HepG2 (cell line): ENCODE measurements at regions not wholly inside any gene's neighbourhood (a gene's known extent, or its start where the extent isn't known, plus 50 kb on each side); places are given as distances from the start of the nearest gene placed in this dataset.

Source experiments
- ATAC-seq: fragments of 200-7000 bp; cut with Tn5 transposase; 3 replicates; pipeline ENCODE4 v1.9.1; 2020; ENCODE audit warnings: mild to moderate bottlenecking, moderate library complexity
- BruUV-seq: library from RNA; stranded (reverse); fragments of 400-500 nt; replicated peaks from 2 replicates; lab custom pipeline; 2021; lab: Mats Ljungman, UMichigan
- CTCF ChIA-PET: fragments of 300-600 bp; formaldehyde crosslinking; extraction: SDS; loops from one replicate; lab custom pipeline; 2021; ENCODE audit warnings: low total read pairs, inconsistent platforms, low intra/inter-chr PET ratio; lab: Yijun Ruan, JAX
- POLR2A ChIA-PET: fragments of 350-600 bp; sonication (Branson Sonifier 250); formaldehyde crosslinking; loops from one replicate; lab custom pipeline; 2020; ENCODE audit warnings: antibody characterized with exemption, inconsistent platforms; lab: Yijun Ruan, JAX
- DNase-seq: peaks from one replicate; pipeline ENCODE4 v3.0.0-alpha.2; 2015; ENCODE audit warnings: low spot score
- FAIRE-seq: peaks from 3 replicates; lab custom pipeline; 2011; peaks lifted over from hg19 to GRCh38; lab: Jason Lieb, UNC
- H2AFZ ChIP-seq: one replicate; pipeline ENCODE4 v1.6.1; 2011; ENCODE audit warnings: low read length, inconsistent platforms
- H3K27ac ChIP-seq: fragments of 300-600 bp; 3 replicates; pipeline ENCODE4 v1.8.0; 2011; ENCODE audit warnings: mixed run types, mild to moderate bottlenecking, mixed read lengths, low read length, inconsistent platforms; ENCODE audit not compliant: insufficient read depth; ENCODE audit errors: extremely low read length
- H3K27me3 ChIP-seq, 2 experiments: fragments of 200-600 bp in 1 of 2; 2 replicates in 1 of 2; 3 replicates in 1 of 2; pipeline versions ENCODE4 v1.6.0 to v1.8.0; 2011; ENCODE audit warnings: low read length in 2 of 2, mild to moderate bottlenecking in 2 of 2, moderate library complexity in 2 of 2, inconsistent platforms in 1 of 2; ENCODE audit not compliant: insufficient read depth in 2 of 2, control insufficient read depth in 1 of 2
- H3K36me3 ChIP-seq, 2 experiments: fragments of 200-600 bp in 1 of 2; replicated peaks in 1 of 2; 2 replicates in 1 of 2; 3 replicates in 1 of 2; pipeline versions ENCODE4 v1.5.1 to v1.8.0; 2011; ENCODE audit warnings: low read length in 2 of 2, inconsistent platforms in 1 of 2; ENCODE audit not compliant: insufficient read depth in 2 of 2, control insufficient read depth in 1 of 2
- H3K4me1 ChIP-seq: 2 replicates; pipeline ENCODE4 v1.5.1; 2012; ENCODE audit warnings: low read length, inconsistent platforms; ENCODE audit not compliant: insufficient read depth
- H3K4me2 ChIP-seq: 2 replicates; pipeline ENCODE4 v1.6.0; 2011; ENCODE audit warnings: low read depth, low read length, inconsistent platforms
- H3K4me3 ChIP-seq, 3 experiments: fragments of 200-600 bp in 1 of 3; sonication (generic), shearing (Covaris generic) in 1 of 3; replicated peaks in 1 of 3; 2 replicates each; pipeline ENCODE4 v1.5.1; 2011 to 2016; ENCODE audit warnings: low read length in 3 of 3, inconsistent platforms in 2 of 3, low read depth in 2 of 3, mild to moderate bottlenecking in 2 of 3, control low read depth in 1 of 3, mixed read lengths in 1 of 3; ENCODE audit not compliant: insufficient read depth in 1 of 3
- H3K79me2 ChIP-seq: one replicate; pipeline ENCODE4 v1.6.1; 2011; ENCODE audit warnings: low read length, inconsistent platforms; ENCODE audit not compliant: insufficient read depth
- H3K9ac ChIP-seq: 2 replicates; pipeline ENCODE4 v1.6.0; 2011; ENCODE audit warnings: mild to moderate bottlenecking, low read depth, low read length, inconsistent platforms; ENCODE audit not compliant: insufficient read depth
- H3K9me3 ChIP-seq: 2 replicates; pipeline ENCODE4 v1.5.1; 2012; ENCODE audit warnings: mild to moderate bottlenecking, low read length
- H4K20me1 ChIP-seq: 2 replicates; pipeline ENCODE4 v1.6.0; 2011; ENCODE audit warnings: inconsistent platforms, mild to moderate bottlenecking, low read length, moderate library complexity; ENCODE audit not compliant: insufficient read depth
- CENPX ChIP-seq: sonication (generic); formaldehyde crosslinking; IDR thresholded peaks from 2 replicates; pipeline ENCODE4 v1.9.0; 2021; ENCODE audit warnings: mild to moderate bottlenecking, missing genetic modification reagents, moderate library complexity
- HNRNPH1 ChIP-seq: fragments of 200-400 bp; formaldehyde crosslinking; optimal IDR thresholded peaks from 2 replicates; pipeline ENCODE3; 2017; ENCODE audit warnings: mild to moderate bottlenecking, low read depth, low read length
- HOXA7 ChIP-seq: sonication (generic); formaldehyde crosslinking; IDR thresholded peaks from 2 replicates; pipeline ENCODE4 v1.8.1; 2022; ENCODE audit warnings: mild to moderate bottlenecking, missing genetic modification reagents, moderate library complexity
- KMT2B ChIP-seq: IDR thresholded peaks from 2 replicates; pipeline ENCODE4 v1.6.1; 2016; ENCODE audit warnings: missing genetic modification reagents, missing compliant biosample characterization
- MAFK ChIP-seq, 2 experiments: IDR thresholded peaks in 1 of 2; conservative IDR thresholded peaks in 1 of 2; 2 replicates each; pipeline ENCODE4 v1.6.1; 2011; ENCODE audit warnings: improper control_type of control experiment in 2 of 2, low read length in 2 of 2
- MBNL3 ChIP-seq: fragments of 250-450 bp; sonication (Bioruptor Pico); conservative IDR thresholded peaks from 2 replicates; pipeline ENCODE4 v1.8.0; 2022; ENCODE audit warnings: mild to moderate bottlenecking, inconsistent platforms
- NCOA1 ChIP-seq: sonication (generic); formaldehyde crosslinking; IDR thresholded peaks from 2 replicates; pipeline ENCODE4 v1.9.0; 2021; ENCODE audit warnings: missing genetic modification reagents
- SIN3B ChIP-seq: fragments of 150-350 bp; IDR thresholded peaks from 2 replicates; pipeline ENCODE4 v1.6.1; 2014; ENCODE audit warnings: low read length
- TOPORS ChIP-seq: sonication (generic); formaldehyde crosslinking; IDR thresholded peaks from 2 replicates; pipeline ENCODE4 v1.8.0; 2023; ENCODE audit warnings: mild to moderate bottlenecking, missing genetic modification reagents
- ZNF138 ChIP-seq: sonication (generic); formaldehyde crosslinking; IDR thresholded peaks from 2 replicates; pipeline ENCODE4 v1.5.0; 2020; ENCODE audit warnings: mild to moderate bottlenecking, low read depth, missing genetic modification reagents
- ZNF17 ChIP-seq: sonication (generic); formaldehyde crosslinking; IDR thresholded peaks from 2 replicates; pipeline ENCODE4 v1.5.0; 2020; ENCODE audit warnings: mild to moderate bottlenecking, missing genetic modification reagents
- ZNF431 ChIP-seq: sonication (generic); formaldehyde crosslinking; IDR thresholded peaks from 2 replicates; pipeline ENCODE4 v1.9.0; 2022; ENCODE audit warnings: missing genetic modification reagents, low read depth, mild to moderate bottlenecking, borderline replicate concordance
- ZNF569 ChIP-seq: sonication (generic); formaldehyde crosslinking; IDR thresholded peaks from 2 replicates; pipeline ENCODE4 v1.5.0; 2020; ENCODE audit warnings: mild to moderate bottlenecking, missing genetic modification reagents, moderate library complexity, borderline replicate concordance
- ZNF605 ChIP-seq: sonication (generic); formaldehyde crosslinking; IDR thresholded peaks from 2 replicates; pipeline ENCODE4 v1.8.0; 2022; ENCODE audit warnings: mild to moderate bottlenecking, missing genetic modification reagents
- ZNF615 ChIP-seq: sonication (generic); formaldehyde crosslinking; IDR thresholded peaks from 2 replicates; pipeline ENCODE4 v1.5.0; 2020; ENCODE audit warnings: mild to moderate bottlenecking, missing genetic modification reagents, borderline replicate concordance
- ZNF772 ChIP-seq: sonication (generic); formaldehyde crosslinking; IDR thresholded peaks from 2 replicates; pipeline ENCODE4 v1.5.0; 2020; ENCODE audit warnings: mild to moderate bottlenecking, missing genetic modification reagents
- ZZZ3 ChIP-seq: sonication (generic); formaldehyde crosslinking; IDR thresholded peaks from 2 replicates; pipeline ENCODE4 v1.4.0; 2020; ENCODE audit warnings: missing genetic modification reagents, mild to moderate bottlenecking, borderline replicate concordance
- WGBS: methylation state at CpG from one replicate; pipeline ENCODE4 v1.1.6; 2017; ENCODE audit warnings: low lambda C conversion rate; 5-methylcytosine and 5-hydroxymethylcytosine counted together
- in situ Hi-C: cut with HindIII; loops from 2 replicates; pipeline ENCODE4 v1.10.0; 2017; ENCODE audit warnings: low pct_unique_long_range_greater_than_20kb; ENCODE audit not compliant: extremely low pct_ligation_motif_present
- intact Hi-C: fragments of 100-400 bp; cut with micrococcal nuclease; formaldehyde crosslinking; loops from one replicate; pipeline ENCODE4 v1.10.0; 2022; ENCODE audit not compliant: unreplicated experiment
- TF ChIP-seq, protein P1 (sequence below): sonication (generic); formaldehyde crosslinking; IDR thresholded peaks from 2 replicates; pipeline ENCODE4 v1.5.0; 2020; ENCODE audit warnings: missing genetic modification reagents
- TF ChIP-seq, protein P2 (sequence below): sonication (generic); formaldehyde crosslinking; IDR thresholded peaks from 2 replicates; pipeline ENCODE4 v1.5.1; 2020; ENCODE audit warnings: mild to moderate bottlenecking, missing genetic modification reagents
- TF ChIP-seq, protein P3 (sequence below): sonication (generic); formaldehyde crosslinking; IDR thresholded peaks from 2 replicates; pipeline ENCODE4 v1.8.0; 2022; ENCODE audit warnings: missing genetic modification reagents, low read depth, mild to moderate bottlenecking, borderline replicate concordance

DNA sequence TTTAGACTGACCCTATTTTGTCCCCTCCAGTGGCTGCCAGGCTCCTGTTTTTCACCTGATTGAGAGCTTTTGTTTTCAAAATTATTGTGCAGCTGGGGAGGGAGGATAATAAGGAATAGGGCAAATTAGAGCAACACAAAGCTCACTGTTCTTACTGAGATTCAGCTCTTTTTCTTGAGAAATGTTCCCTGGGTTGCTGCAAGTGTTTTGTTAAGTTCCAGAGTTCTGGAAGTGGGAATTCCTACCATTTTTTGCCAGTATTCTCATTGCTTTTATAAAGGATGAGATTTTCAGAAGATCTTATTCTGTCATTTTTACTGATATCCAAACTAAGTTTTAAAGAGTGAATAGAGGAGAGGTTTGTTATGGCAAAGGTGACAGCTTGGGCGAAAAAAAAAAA lies 417.7 kb downstream of the SIPA1L2 start:
- Histone ChIP-seq H4K20me1 (no peaks in the 10 kb centered on the region), H3K9me3 (no peaks in the 10 kb centered on the region), H3K36me3 (no peaks in the 10 kb centered on the region), H2AFZ (no peak overlapping the region), H3K4me2 (no peak overlapping the region), H3K79me2 (no peaks in the 10 kb centered on the region), H3K9ac (no peak overlapping the region), H3K4me3 (no peak overlapping the region), H3K27ac (no peak overlapping the region), H3K27me3 (peaks cover 0 to 3% of the 10 kb centered on the region in 2 experiments; a peak in 1 of 5 replicates), H3K4me1 (no peaks in the 10 kb centered on the region)
- no peak for TF ChIP-seq MAFK (conservative IDR thresholded peaks at IDR 0.05 in 1 of 2, IDR thresholded peaks at IDR 0.05 in 1 of 2; ENCODE audit: low read length in 2 of 2)
- TF ChIP-seq, protein P1, sequence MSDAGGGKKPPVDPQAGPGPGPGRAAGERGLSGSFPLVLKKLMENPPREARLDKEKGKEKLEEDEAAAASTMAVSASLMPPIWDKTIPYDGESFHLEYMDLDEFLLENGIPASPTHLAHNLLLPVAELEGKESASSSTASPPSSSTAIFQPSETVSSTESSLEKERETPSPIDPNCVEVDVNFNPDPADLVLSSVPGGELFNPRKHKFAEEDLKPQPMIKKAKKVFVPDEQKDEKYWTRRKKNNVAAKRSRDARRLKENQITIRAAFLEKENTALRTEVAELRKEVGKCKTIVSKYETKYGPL (CRISPR knock-in tag) = no peak
- TF ChIP-seq HOXA7 (CRISPR knock-in tag) = no peak
- no peak for TF ChIP-seq ZNF569
- no peak for TF ChIP-seq HNRNPH1
- no peak for TF ChIP-seq ZNF772
- no peak for TF ChIP-seq SIN3B
- no peak for TF ChIP-seq CENPX (CRISPR knock-in tag)
- TF ChIP-seq, protein P2, sequence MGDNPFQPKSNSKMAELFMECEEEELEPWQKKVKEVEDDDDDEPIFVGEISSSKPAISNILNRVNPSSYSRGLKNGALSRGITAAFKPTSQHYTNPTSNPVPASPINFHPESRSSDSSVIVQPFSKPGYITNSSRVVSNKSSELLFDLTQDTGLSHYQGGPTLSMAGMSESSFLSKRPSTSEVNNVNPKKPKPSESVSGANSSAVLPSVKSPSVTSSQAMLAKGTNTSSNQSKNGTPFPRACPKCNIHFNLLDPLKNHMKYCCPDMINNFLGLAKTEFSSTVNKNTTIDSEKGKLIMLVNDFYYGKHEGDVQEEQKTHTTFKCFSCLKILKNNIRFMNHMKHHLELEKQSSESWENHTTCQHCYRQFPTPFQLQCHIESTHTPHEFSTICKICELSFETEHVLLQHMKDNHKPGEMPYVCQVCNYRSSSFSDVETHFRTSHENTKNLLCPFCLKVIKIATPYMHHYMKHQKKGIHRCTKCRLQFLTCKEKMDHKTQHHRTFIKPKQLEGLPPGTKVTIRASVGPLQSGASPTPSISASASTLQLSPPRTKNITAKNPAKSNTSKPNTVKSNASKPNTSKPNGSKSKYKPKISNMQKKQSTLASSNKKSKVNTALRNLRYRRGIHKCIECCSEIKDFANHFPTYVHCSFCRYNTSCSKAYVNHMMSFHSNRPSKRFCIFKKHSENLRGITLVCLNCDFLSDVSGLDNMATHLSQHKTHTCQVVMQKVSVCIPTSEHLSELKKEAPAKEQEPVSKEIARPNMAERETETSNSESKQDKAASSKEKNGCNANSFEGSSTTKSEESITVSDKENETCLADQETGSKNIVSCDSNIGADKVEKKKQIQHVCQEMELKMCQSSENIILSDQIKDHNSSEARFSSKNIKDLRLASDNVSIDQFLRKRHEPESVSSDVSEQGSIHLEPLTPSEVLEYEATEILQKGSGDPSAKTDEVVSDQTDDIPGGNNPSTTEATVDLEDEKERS = no peak
- no peak for TF ChIP-seq ZNF138 (CRISPR knock-in tag)
- TF ChIP-seq ZNF17 (CRISPR knock-in tag) = no peak
- no peak for TF ChIP-seq TOPORS (CRISPR knock-in tag)
- TF ChIP-seq KMT2B = no peak
- TF ChIP-seq, protein P3, sequence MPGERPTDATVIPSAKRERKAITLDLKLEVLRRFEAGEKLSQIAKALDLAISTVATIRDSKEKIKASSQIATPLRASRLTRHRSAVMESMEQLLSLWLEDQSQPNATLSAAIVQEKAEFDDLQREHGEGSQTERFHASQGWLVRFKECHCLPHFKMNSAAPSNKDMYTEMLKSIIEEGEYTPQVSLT (CRISPR knock-in tag) = no peak
- no peak for TF ChIP-seq ZNF605 (CRISPR knock-in tag)
- no peak for TF ChIP-seq ZNF615
- TF ChIP-seq ZZZ3 (CRISPR knock-in tag) = no peak
- no peak for TF ChIP-seq ZNF431 (CRISPR knock-in tag)
- TF ChIP-seq MBNL3 (CRISPR knock-in tag) = no peak
- TF ChIP-seq NCOA1 (CRISPR knock-in tag) = no peak
- in situ Hi-C loops (no loop called here), intact Hi-C loops (no loop called here)
- no peak for ATAC-seq
- FAIRE-seq = no peak
- 0% methylated on average over 1 of the region's 1 CpG for WGBS
- no TSS peak for BruUV-seq
- ChIA-PET CTCF (no interaction called here), POLR2A (no interaction called here)
- no peak for DNase-seq
